ENCODE measurements at regions not wholly inside any gene's neighbourhood (a gene's known extent, or its start where the extent isn't known, plus 50 kb on each side); places are given as distances from the start of the nearest gene placed in this dataset.

GRCh38 chr15:70437089-70437488 lies 326.3 kb downstream of the UACA start:
- Histone ChIP-seq H3K27ac (ENCODE audit: insufficient read length, low read depth, low read length) (no peak overlapping the region), H3K23ac (ENCODE audit: insufficient read length, low read depth, low read length) (no peak overlapping the region), H4K91ac (ENCODE audit: insufficient read length, low read depth, low read length) (no peak overlapping the region), H3K23me2 (ENCODE audit: insufficient read length, low read depth, low read length, poor library complexity, severe bottlenecking) (no peaks in the 10 kb centered on the region), H3K27me3 (ENCODE audit: insufficient read depth, low read length) (no peaks in the 10 kb centered on the region), H2AK5ac (ENCODE audit: insufficient read length, low read length) (no peak overlapping the region), H2BK12ac (ENCODE audit: insufficient read length, low read depth, low read length) (no peak overlapping the region), H2BK120ac (ENCODE audit: low read depth, low read length, poor library complexity, severe bottlenecking) (no peak overlapping the region), H2BK20ac (ENCODE audit: low read depth, low read length, poor library complexity, severe bottlenecking) (no peak overlapping the region), H4K5ac (ENCODE audit: insufficient read length, low read depth, low read length) (no peak overlapping the region), H4K8ac (replicated peaks; ENCODE audit: insufficient read length, low read depth, low read length) (no peak overlapping the region), H3K56ac (ENCODE audit: insufficient read length, low read depth, low read length) (no peak overlapping the region), H3K79me2 (ENCODE audit: insufficient read depth, low read length) (no peaks in the 10 kb centered on the region), H3K4ac (ENCODE audit: low read depth, low read length) (no peak overlapping the region), H2BK15ac (ENCODE audit: low read depth, low read length) (no peak overlapping the region), H3K79me1 (ENCODE audit: insufficient read depth, low read depth, low read length, poor library complexity, severe bottlenecking) (no peaks in the 10 kb centered on the region), H3K4me1 (ENCODE audit: insufficient read depth, low read length) (peaks cover 3% of the 10 kb centered on the region), H3K9me3 (ENCODE audit: control insufficient read depth, low read depth, low read length) (no peaks in the 10 kb centered on the region), H3K14ac (ENCODE audit: insufficient read depth, low read length) (no peak overlapping the region), H4K20me1 (ENCODE audit: control insufficient read depth, insufficient read depth, insufficient read length) (no peaks in the 10 kb centered on the region), H3K4me2 (ENCODE audit: insufficient read depth, insufficient read length, low read length) (no peak overlapping the region), H2BK5ac (ENCODE audit: insufficient read length, low read length) (no peak overlapping the region), H2AFZ (ENCODE audit: low read length) (no peak overlapping the region), H3K18ac (ENCODE audit: insufficient read length, low read depth, low read length) (no peak overlapping the region), H3T11ph (ENCODE audit: low read length) (no peak overlapping the region), H3K9ac (ENCODE audit: extremely low read depth, insufficient read length, low read length) (no peak overlapping the region)
- Mint-ChIP-seq H3K9me3 (no peaks in the 10 kb centered on the region), H3K4me1 (peaks cover 35 to 41% of the 10 kb centered on the region in 2 experiments), H3K4me3 (no peak overlapping the region), H3K36me3 (ENCODE audit: insufficient read depth in 1 of 3, low read depth in 3 of 3) (no peaks in the 10 kb centered on the region), H3K27ac (0 out of 7 replicates have a peak overlapping the region, but pooled peaks of 1 of the 3 experiments have one; percentile 22), H3K27me3 (ENCODE audit: low read depth) (peaks cover 14% of the 10 kb centered on the region)
- WGBS (ENCODE audit: extremely low coverage, insufficient read length, low lambda C conversion rate) = no CpG with 5 or more reads among the region's 6 CpGs
- DNase-seq = no peak
- TF ChIP-seq CTCF (conservative IDR thresholded peaks at IDR 0.05) = no peak
